Panc1 (cell line): ENCODE measurements at regions not wholly inside any gene's neighbourhood (a gene's known extent, or its start where the extent isn't known, plus 50 kb on each side); places are given as distances from the start of the nearest gene placed in this dataset.

ENCODE experiments used
- ATAC-seq: fragments of 200-7000 bp; cut with Tn5 transposase; 2 replicates; pipeline ENCODE4 v1.9.1; 2020; ENCODE audit warnings: mild to moderate bottlenecking, moderate library complexity
- BruUV-seq: library from RNA; stranded (reverse); fragments of 400-500 nt; replicated peaks from 2 replicates; lab custom pipeline; 2021; lab: Mats Ljungman, UMichigan
- CTCF ChIA-PET: fragments of 300-600 bp; sonication (Branson Sonifier 250); formaldehyde crosslinking; loops from one replicate; lab custom pipeline; 2022; ENCODE audit warnings: antibody characterized with exemption; lab: Charles Lee
- POLR2A ChIA-PET: fragments of 300-600 bp; sonication (Branson Sonifier 250); formaldehyde crosslinking; loops from one replicate; lab custom pipeline; 2022; ENCODE audit warnings: antibody characterized with exemption; lab: Charles Lee
- DNase-seq: peaks from one replicate; pipeline ENCODE4 v3.0.0-alpha.2; 2010; ENCODE audit warnings: low read depth, low spot score
- H3K27ac ChIP-seq: 2 replicates; pipeline ENCODE4 v1.5.1; 2011; ENCODE audit warnings: mild to moderate bottlenecking, low read length, inconsistent platforms
- H3K27me3 ChIP-seq: fragments of 200-500 bp; sonication (Bioruptor generic); 2 replicates; pipeline ENCODE4 v1.6.0; 2014; ENCODE audit warnings: low read length, inconsistent platforms; ENCODE audit not compliant: control insufficient read depth, insufficient read depth
- H3K36me3 ChIP-seq: fragments of 200-500 bp; sonication (Bioruptor generic); 2 replicates; pipeline ENCODE4 v1.5.1; 2014; ENCODE audit warnings: inconsistent platforms, mild to moderate bottlenecking, low read length, moderate library complexity; ENCODE audit not compliant: control insufficient read depth, insufficient read depth
- H3K4me1 ChIP-seq: 2 replicates; pipeline ENCODE4 v1.5.1; 2011; ENCODE audit warnings: inconsistent platforms, mild to moderate bottlenecking, low read length, moderate library complexity; ENCODE audit not compliant: control insufficient read depth, insufficient read depth
- H3K4me3 ChIP-seq, 2 experiments: 2 replicates each; pipeline ENCODE4 v1.5.1; 2011 to 2012; ENCODE audit warnings: low read depth in 2 of 2, low read length in 2 of 2, mild to moderate bottlenecking in 2 of 2, inconsistent platforms in 1 of 2, moderate library complexity in 1 of 2
- H3K9me3 ChIP-seq: fragments of 200-500 bp; sonication (Bioruptor generic); 2 replicates; pipeline ENCODE4 v1.5.1; 2014; ENCODE audit warnings: low read depth, mild to moderate bottlenecking, inconsistent platforms, low read length, moderate library complexity; ENCODE audit not compliant: control insufficient read depth, insufficient read depth
- POLR2AphosphoS5 ChIP-seq: IDR thresholded peaks from 2 replicates; pipeline ENCODE4 v1.6.1; 2012; ENCODE audit warnings: mild to moderate bottlenecking, low read depth, low read length, moderate library complexity
- SIN3A ChIP-seq: IDR thresholded peaks from 2 replicates; pipeline ENCODE4 v1.6.1; 2012; ENCODE audit warnings: low read depth, mild to moderate bottlenecking, low read length, moderate library complexity, borderline replicate concordance; ENCODE audit not compliant: insufficient read depth
- TCF7L2 ChIP-seq: IDR thresholded peaks from 2 replicates; pipeline ENCODE4 v1.6.1; 2011; ENCODE audit warnings: mild to moderate bottlenecking, low read depth, low read length, inconsistent platforms
- in situ Hi-C: cut with HindIII; loops from 2 replicates; pipeline ENCODE4 v1.10.0; 2016; ENCODE audit warnings: low sequenced_read_pairs, low pct_unique_long_range_greater_than_20kb
- intact Hi-C: fragments of 100-400 bp; cut with micrococcal nuclease; formaldehyde crosslinking; loops from one replicate; pipeline ENCODE4 v1.10.0; 2022; ENCODE audit not compliant: unreplicated experiment
- TF ChIP-seq, protein P1 (sequence below), 2 experiments: IDR thresholded peaks; 2 replicates each; pipeline ENCODE4 v1.6.1; 2011 to 2012; ENCODE audit warnings: low read depth in 2 of 2, control low read depth in 1 of 2, low read length in 1 of 2, mild to moderate bottlenecking in 1 of 2, moderate library complexity in 1 of 2; ENCODE audit not compliant: insufficient read depth in 1 of 2
- TF ChIP-seq, protein P2 (sequence below): fragments of 450-650 bp; IDR thresholded peaks from 2 replicates; pipeline ENCODE4 v1.5.1; 2017; ENCODE audit warnings: mild to moderate bottlenecking

DNA sequence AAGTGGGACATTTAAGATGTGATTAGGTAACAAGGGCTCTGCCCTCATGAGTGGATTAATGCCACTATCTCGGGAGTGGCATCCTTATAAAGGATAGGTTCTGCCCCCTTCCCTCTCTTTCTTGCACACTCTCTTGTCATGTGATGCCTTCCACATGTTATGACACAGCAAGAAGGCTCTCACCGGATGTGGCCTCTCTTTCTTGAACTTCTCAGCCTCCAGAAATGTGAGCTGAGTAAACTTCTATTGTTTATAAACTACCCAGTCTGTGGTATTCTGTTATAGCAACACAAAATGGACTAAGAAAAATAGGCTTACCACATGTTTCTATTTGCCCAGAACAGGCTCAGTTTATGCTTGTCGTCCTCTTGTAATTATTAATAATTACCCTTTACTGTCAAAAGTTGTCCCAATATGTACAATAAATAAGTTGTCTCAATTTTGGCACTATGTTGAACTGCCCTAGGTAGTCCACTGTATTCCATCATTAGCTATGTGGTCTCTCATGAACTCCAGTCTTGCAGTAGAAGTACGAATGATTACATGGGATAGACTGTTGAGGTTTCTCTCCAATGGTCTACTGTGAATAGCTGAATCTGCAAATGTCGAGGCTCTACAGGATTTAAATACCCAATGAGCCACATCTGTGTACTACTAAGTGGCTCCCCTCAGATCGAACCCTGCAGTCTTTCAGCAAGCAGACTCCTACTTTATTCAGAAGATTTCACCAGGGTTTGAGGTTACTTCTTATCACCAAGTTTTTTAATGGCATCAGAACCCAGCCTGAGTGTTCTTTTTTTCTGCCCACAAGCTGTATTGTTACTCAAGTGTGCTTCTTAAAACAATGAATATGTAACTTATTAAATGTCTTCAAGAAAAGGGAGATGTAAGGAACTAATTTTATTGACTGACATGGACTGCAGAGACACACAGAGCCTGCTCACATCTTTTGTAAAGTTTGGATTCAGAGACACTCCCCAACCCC is 102.0 kb upstream of the LEF1 start (continued):
- TF ChIP-seq POLR2AphosphoS5: no peak

DNA sequence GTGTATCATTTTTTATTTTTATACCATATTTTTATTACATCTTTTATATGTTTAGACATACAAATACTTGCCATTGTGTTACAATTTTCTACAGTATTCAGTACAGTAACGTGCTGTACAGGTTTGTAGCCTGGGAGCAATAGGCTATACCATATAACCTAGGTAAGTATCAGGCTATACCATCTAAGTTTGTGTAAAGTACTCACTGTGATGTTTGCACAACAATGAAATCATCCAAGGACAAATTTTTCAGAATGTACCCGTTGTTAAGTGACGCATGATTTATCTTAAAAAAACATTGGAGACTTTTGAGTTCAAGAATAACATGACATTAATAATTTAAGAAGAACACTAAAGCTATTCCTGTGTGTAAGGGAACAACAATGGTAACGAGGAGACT is 96.0 kb upstream of the LEF1 start:
- no peak overlapping the region for H3K4me3 ChIP-seq
- CTCF ChIA-PET: no interaction called here
- no TSS peak for BruUV-seq
- no peaks in the 10 kb centered on the region for H3K27me3 ChIP-seq
- POLR2A ChIA-PET: no interaction called here
- H3K27ac ChIP-seq: no peak overlapping the region
- no peak for ATAC-seq
- no peaks in the 10 kb centered on the region for H3K4me1 ChIP-seq
- intact Hi-C loops: no loop called here
- H3K36me3 ChIP-seq: no peaks in the 10 kb centered on the region
- no peak for DNase-seq
- in situ Hi-C loops: no loop called here
- no peaks in the 10 kb centered on the region for H3K9me3 ChIP-seq
- no peak for TF ChIP-seq POLR2AphosphoS5
- TF ChIP-seq, protein P1, sequence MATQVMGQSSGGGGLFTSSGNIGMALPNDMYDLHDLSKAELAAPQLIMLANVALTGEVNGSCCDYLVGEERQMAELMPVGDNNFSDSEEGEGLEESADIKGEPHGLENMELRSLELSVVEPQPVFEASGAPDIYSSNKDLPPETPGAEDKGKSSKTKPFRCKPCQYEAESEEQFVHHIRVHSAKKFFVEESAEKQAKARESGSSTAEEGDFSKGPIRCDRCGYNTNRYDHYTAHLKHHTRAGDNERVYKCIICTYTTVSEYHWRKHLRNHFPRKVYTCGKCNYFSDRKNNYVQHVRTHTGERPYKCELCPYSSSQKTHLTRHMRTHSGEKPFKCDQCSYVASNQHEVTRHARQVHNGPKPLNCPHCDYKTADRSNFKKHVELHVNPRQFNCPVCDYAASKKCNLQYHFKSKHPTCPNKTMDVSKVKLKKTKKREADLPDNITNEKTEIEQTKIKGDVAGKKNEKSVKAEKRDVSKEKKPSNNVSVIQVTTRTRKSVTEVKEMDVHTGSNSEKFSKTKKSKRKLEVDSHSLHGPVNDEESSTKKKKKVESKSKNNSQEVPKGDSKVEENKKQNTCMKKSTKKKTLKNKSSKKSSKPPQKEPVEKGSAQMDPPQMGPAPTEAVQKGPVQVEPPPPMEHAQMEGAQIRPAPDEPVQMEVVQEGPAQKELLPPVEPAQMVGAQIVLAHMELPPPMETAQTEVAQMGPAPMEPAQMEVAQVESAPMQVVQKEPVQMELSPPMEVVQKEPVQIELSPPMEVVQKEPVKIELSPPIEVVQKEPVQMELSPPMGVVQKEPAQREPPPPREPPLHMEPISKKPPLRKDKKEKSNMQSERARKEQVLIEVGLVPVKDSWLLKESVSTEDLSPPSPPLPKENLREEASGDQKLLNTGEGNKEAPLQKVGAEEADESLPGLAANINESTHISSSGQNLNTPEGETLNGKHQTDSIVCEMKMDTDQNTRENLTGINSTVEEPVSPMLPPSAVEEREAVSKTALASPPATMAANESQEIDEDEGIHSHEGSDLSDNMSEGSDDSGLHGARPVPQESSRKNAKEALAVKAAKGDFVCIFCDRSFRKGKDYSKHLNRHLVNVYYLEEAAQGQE (IDR thresholded peaks at IDR 0.05; ENCODE audit: insufficient read depth in 1 of 2, low read depth in 2 of 2, low read length in 1 of 2): no peak
- TF ChIP-seq, protein P2, sequence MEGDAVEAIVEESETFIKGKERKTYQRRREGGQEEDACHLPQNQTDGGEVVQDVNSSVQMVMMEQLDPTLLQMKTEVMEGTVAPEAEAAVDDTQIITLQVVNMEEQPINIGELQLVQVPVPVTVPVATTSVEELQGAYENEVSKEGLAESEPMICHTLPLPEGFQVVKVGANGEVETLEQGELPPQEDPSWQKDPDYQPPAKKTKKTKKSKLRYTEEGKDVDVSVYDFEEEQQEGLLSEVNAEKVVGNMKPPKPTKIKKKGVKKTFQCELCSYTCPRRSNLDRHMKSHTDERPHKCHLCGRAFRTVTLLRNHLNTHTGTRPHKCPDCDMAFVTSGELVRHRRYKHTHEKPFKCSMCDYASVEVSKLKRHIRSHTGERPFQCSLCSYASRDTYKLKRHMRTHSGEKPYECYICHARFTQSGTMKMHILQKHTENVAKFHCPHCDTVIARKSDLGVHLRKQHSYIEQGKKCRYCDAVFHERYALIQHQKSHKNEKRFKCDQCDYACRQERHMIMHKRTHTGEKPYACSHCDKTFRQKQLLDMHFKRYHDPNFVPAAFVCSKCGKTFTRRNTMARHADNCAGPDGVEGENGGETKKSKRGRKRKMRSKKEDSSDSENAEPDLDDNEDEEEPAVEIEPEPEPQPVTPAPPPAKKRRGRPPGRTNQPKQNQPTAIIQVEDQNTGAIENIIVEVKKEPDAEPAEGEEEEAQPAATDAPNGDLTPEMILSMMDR: no peak
- TF ChIP-seq TCF7L2: no peak
- TF ChIP-seq SIN3A: no peak

DNA sequence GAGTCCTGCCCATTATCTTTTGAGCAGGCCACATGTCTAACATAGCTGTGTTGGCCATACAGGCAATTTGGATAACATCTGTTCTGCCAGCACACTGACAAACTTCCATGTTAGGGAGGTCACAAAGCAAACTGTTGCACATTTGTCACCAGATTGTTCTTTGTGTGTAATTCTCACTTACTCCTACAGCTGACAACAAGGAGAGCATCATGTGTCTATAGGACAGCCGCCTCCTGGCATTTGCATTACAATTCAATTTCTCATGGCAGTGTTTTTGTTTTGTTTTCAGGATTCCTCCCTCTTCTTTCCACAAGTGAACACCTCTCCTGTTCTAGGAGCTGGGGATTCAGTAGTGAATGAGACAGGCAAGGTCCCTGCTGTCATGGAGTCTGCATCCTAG is 94.3 kb upstream of the LEF1 start:
- DNase-seq (no peak), ATAC-seq (no peak)
- TF ChIP-seq SIN3A: no peak
- TF ChIP-seq, protein P2: no peak
- TF ChIP-seq TCF7L2: no peak
- TF ChIP-seq, protein P1 (IDR thresholded peaks at IDR 0.05; ENCODE audit: insufficient read depth in 1 of 2, low read depth in 2 of 2, low read length in 1 of 2): no peak
- no peak for TF ChIP-seq POLR2AphosphoS5
- POLR2A ChIA-PET: no interaction called here
- Histone ChIP-seq H3K27me3 (no peaks in the 10 kb centered on the region), H3K36me3 (no peaks in the 10 kb centered on the region), H3K4me1 (no peaks in the 10 kb centered on the region), H3K9me3 (no peaks in the 10 kb centered on the region), H3K27ac (no peak overlapping the region), H3K4me3 (no peak overlapping the region)
- in situ Hi-C loops: no loop called here
- intact Hi-C loops: no loop called here
- CTCF ChIA-PET: no interaction called here
- no TSS peak for BruUV-seq
